HepG2 (cell line): ENCODE measurements at regions not wholly inside any gene's neighbourhood (a gene's known extent, or its start where the extent isn't known, plus 50 kb on each side); places are given as distances from the start of the nearest gene placed in this dataset.

Experiments used
- ATAC-seq: fragments of 200-7000 bp; cut with Tn5 transposase; 3 replicates; pipeline ENCODE4 v1.9.1; 2020; ENCODE audit warnings: mild to moderate bottlenecking, moderate library complexity
- BruUV-seq: library from RNA; stranded (reverse); fragments of 400-500 nt; replicated peaks from 2 replicates; lab custom pipeline; 2021; lab: Mats Ljungman, UMichigan
- CTCF ChIA-PET: fragments of 300-600 bp; formaldehyde crosslinking; extraction: SDS; loops from one replicate; lab custom pipeline; 2021; ENCODE audit warnings: low total read pairs, inconsistent platforms, low intra/inter-chr PET ratio; lab: Yijun Ruan, JAX
- POLR2A ChIA-PET: fragments of 350-600 bp; sonication (Branson Sonifier 250); formaldehyde crosslinking; loops from one replicate; lab custom pipeline; 2020; ENCODE audit warnings: antibody characterized with exemption, inconsistent platforms; lab: Yijun Ruan, JAX
- DNase-seq: peaks from one replicate; pipeline ENCODE4 v3.0.0-alpha.2; 2015; ENCODE audit warnings: low spot score
- FAIRE-seq: peaks from 3 replicates; lab custom pipeline; 2011; peaks lifted over from hg19 to GRCh38; lab: Jason Lieb, UNC
- H2AFZ ChIP-seq: one replicate; pipeline ENCODE4 v1.6.1; 2011; ENCODE audit warnings: low read length, inconsistent platforms
- H3K27ac ChIP-seq: fragments of 300-600 bp; 3 replicates; pipeline ENCODE4 v1.8.0; 2011; ENCODE audit warnings: mixed run types, mild to moderate bottlenecking, mixed read lengths, low read length, inconsistent platforms; ENCODE audit not compliant: insufficient read depth; ENCODE audit errors: extremely low read length
- H3K27me3 ChIP-seq, 2 experiments: fragments of 200-600 bp in 1 of 2; 2 replicates in 1 of 2; 3 replicates in 1 of 2; pipeline versions ENCODE4 v1.6.0 to v1.8.0; 2011; ENCODE audit warnings: low read length in 2 of 2, mild to moderate bottlenecking in 2 of 2, moderate library complexity in 2 of 2, inconsistent platforms in 1 of 2; ENCODE audit not compliant: insufficient read depth in 2 of 2, control insufficient read depth in 1 of 2
- H3K36me3 ChIP-seq, 2 experiments: fragments of 200-600 bp in 1 of 2; replicated peaks in 1 of 2; 2 replicates in 1 of 2; 3 replicates in 1 of 2; pipeline versions ENCODE4 v1.5.1 to v1.8.0; 2011; ENCODE audit warnings: low read length in 2 of 2, inconsistent platforms in 1 of 2; ENCODE audit not compliant: insufficient read depth in 2 of 2, control insufficient read depth in 1 of 2
- H3K4me1 ChIP-seq: 2 replicates; pipeline ENCODE4 v1.5.1; 2012; ENCODE audit warnings: low read length, inconsistent platforms; ENCODE audit not compliant: insufficient read depth
- H3K4me2 ChIP-seq: 2 replicates; pipeline ENCODE4 v1.6.0; 2011; ENCODE audit warnings: low read depth, low read length, inconsistent platforms
- H3K4me3 ChIP-seq, 3 experiments: fragments of 200-600 bp in 1 of 3; sonication (generic), shearing (Covaris generic) in 1 of 3; replicated peaks in 1 of 3; 2 replicates each; pipeline ENCODE4 v1.5.1; 2011 to 2016; ENCODE audit warnings: low read length in 3 of 3, inconsistent platforms in 2 of 3, low read depth in 2 of 3, mild to moderate bottlenecking in 2 of 3, control low read depth in 1 of 3, mixed read lengths in 1 of 3; ENCODE audit not compliant: insufficient read depth in 1 of 3
- H3K79me2 ChIP-seq: one replicate; pipeline ENCODE4 v1.6.1; 2011; ENCODE audit warnings: low read length, inconsistent platforms; ENCODE audit not compliant: insufficient read depth
- H3K9ac ChIP-seq: 2 replicates; pipeline ENCODE4 v1.6.0; 2011; ENCODE audit warnings: mild to moderate bottlenecking, low read depth, low read length, inconsistent platforms; ENCODE audit not compliant: insufficient read depth
- H3K9me3 ChIP-seq: 2 replicates; pipeline ENCODE4 v1.5.1; 2012; ENCODE audit warnings: mild to moderate bottlenecking, low read length
- H4K20me1 ChIP-seq: 2 replicates; pipeline ENCODE4 v1.6.0; 2011; ENCODE audit warnings: inconsistent platforms, mild to moderate bottlenecking, low read length, moderate library complexity; ENCODE audit not compliant: insufficient read depth
- GLMP ChIP-seq: sonication (generic); formaldehyde crosslinking; IDR thresholded peaks from 2 replicates; pipeline ENCODE4 v1.9.0; 2021; ENCODE audit warnings: missing genetic modification reagents, mild to moderate bottlenecking, borderline replicate concordance
- IRX3 ChIP-seq: sonication (generic); formaldehyde crosslinking; IDR thresholded peaks from 2 replicates; pipeline ENCODE4 v1.8.1; 2023; ENCODE audit warnings: mild to moderate bottlenecking, low read depth, missing genetic modification reagents, borderline replicate concordance
- LBX2 ChIP-seq: sonication (generic); formaldehyde crosslinking; IDR thresholded peaks from 2 replicates; pipeline ENCODE4 v1.5.0; 2020; ENCODE audit warnings: missing genetic modification reagents, mild to moderate bottlenecking, borderline replicate concordance
- MAX ChIP-seq: IDR thresholded peaks from 2 replicates; pipeline ENCODE4 v1.6.1; 2012; ENCODE audit warnings: inconsistent platforms
- RNF219 ChIP-seq: sonication (generic); formaldehyde crosslinking; IDR thresholded peaks from 2 replicates; pipeline ENCODE4 v1.5.0; 2020; ENCODE audit warnings: mild to moderate bottlenecking, missing genetic modification reagents
- TFDP1 ChIP-seq: IDR thresholded peaks from 2 replicates; pipeline ENCODE4 v1.6.1; 2016; ENCODE audit warnings: missing compliant biosample characterization, missing genetic modification reagents, borderline replicate concordance
- ZBTB39 ChIP-seq: sonication (generic); formaldehyde crosslinking; IDR thresholded peaks from 2 replicates; pipeline ENCODE4 v1.5.0; 2020; ENCODE audit warnings: missing genetic modification reagents
- ZFY ChIP-seq: sonication (generic); formaldehyde crosslinking; IDR thresholded peaks from 2 replicates; pipeline ENCODE4 v1.4.0; 2020; ENCODE audit warnings: missing genetic modification reagents
- ZNF280D ChIP-seq: sonication (generic); formaldehyde crosslinking; IDR thresholded peaks from 2 replicates; pipeline ENCODE4 v1.5.1; 2020; ENCODE audit warnings: mild to moderate bottlenecking, missing genetic modification reagents
- ZNF496 ChIP-seq: sonication (generic); formaldehyde crosslinking; IDR thresholded peaks from 2 replicates; pipeline ENCODE4 v1.8.1; 2023; ENCODE audit warnings: mild to moderate bottlenecking, moderate library complexity, missing genetic modification reagents; ENCODE audit not compliant: insufficient replicate concordance
- ZNF556 ChIP-seq: sonication (generic); formaldehyde crosslinking; IDR thresholded peaks from 2 replicates; pipeline ENCODE4 v1.4.0; 2020; ENCODE audit warnings: mild to moderate bottlenecking, missing genetic modification reagents, borderline replicate concordance
- ZNF776 ChIP-seq: sonication (generic); formaldehyde crosslinking; IDR thresholded peaks from 2 replicates; pipeline ENCODE4 v1.4.0; 2020; ENCODE audit warnings: mild to moderate bottlenecking, missing genetic modification reagents
- WGBS: methylation state at CpG from one replicate; pipeline ENCODE4 v1.1.6; 2017; ENCODE audit warnings: low lambda C conversion rate; 5-methylcytosine and 5-hydroxymethylcytosine counted together
- in situ Hi-C: cut with HindIII; loops from 2 replicates; pipeline ENCODE4 v1.10.0; 2017; ENCODE audit warnings: low pct_unique_long_range_greater_than_20kb; ENCODE audit not compliant: extremely low pct_ligation_motif_present
- intact Hi-C: fragments of 100-400 bp; cut with micrococcal nuclease; formaldehyde crosslinking; loops from one replicate; pipeline ENCODE4 v1.10.0; 2022; ENCODE audit not compliant: unreplicated experiment

- TF ChIP-seq ZNF776 (no peak), ZNF496 (CRISPR knock-in tag) (no peak), ZNF280D (CRISPR knock-in tag) (no peak)
Observed at GRCh38 chr14:71711619-71712018, 220.6 kb upstream of the RGS6 start (continued).

- H2AFZ ChIP-seq = no peak overlapping the region
- intact Hi-C loops = no loop called here
- no peak overlapping the region for H3K4me2 ChIP-seq
- ATAC-seq (no peak), DNase-seq (no peak), FAIRE-seq (no peak)
- no peaks in the 10 kb centered on the region for H3K27me3 ChIP-seq
- H3K4me1 ChIP-seq = no peaks in the 10 kb centered on the region
- CTCF ChIA-PET = no interaction called here
- POLR2A ChIA-PET = no interaction called here
- peaks cover 4 to 13% of the 10 kb centered on the region in 2 experiments; a peak in 2 of 5 replicates for H3K36me3 ChIP-seq
- H3K9ac ChIP-seq = no peak overlapping the region
- no peaks in the 10 kb centered on the region for H3K9me3 ChIP-seq
- no peak overlapping the region for H3K4me3 ChIP-seq
- no TSS peak for BruUV-seq
- no peak overlapping the region for H3K27ac ChIP-seq
- H3K79me2 ChIP-seq = no peaks in the 10 kb centered on the region
- in situ Hi-C loops = no loop called here
- WGBS = 100% methylated on average over 2 of the region's 2 CpGs
- H4K20me1 ChIP-seq = no peaks in the 10 kb centered on the region
- TF ChIP-seq RNF219 (CRISPR knock-in tag) (no peak), ZNF556 (no peak), IRX3 (CRISPR knock-in tag) (no peak), GLMP (CRISPR knock-in tag) (no peak), ZFY (no peak), MAX (no peak), TFDP1 (CRISPR knock-in tag) (no peak), LBX2 (CRISPR knock-in tag) (no peak), ZBTB39 (CRISPR knock-in tag) (no peak)
Observed at GRCh38 chr14:71712478-71712877, 219.8 kb upstream of the RGS6 start.
